ENCODE measurements at regions not wholly inside any gene's neighbourhood (a gene's known extent, or its start where the extent isn't known, plus 50 kb on each side); places are given as distances from the start of the nearest gene placed in this dataset.

DNA sequence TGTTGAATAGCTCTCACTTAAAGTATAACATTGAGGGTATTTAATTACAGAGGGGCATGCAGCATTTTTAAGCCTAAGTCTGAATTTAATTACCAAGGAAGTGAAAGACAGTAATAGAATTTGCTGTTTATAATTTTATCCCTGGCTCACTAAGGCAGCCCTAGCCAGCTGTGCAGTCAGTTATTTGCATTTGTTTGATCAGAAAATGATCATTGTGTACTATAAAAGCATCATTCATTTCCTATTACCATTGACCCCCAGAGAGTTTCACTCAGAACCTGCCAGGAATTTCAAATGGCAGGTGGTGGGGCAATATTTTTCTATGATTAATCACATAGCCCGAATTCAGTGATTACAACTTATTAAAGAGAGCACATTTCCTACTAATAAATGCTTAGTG lies 277.1 kb upstream of the KAZN start:
- no TSS peak for BruUV-seq (replicated peaks)
- Histone ChIP-seq H3K9ac (ENCODE audit: insufficient read depth, low read depth, low read length) (no peak overlapping the region), H3K4me2 (ENCODE audit: low read depth, low read length) (no peak overlapping the region), H3K4me3 (replicated peaks in 1 of 3; ENCODE audit: insufficient read depth in 1 of 3, low read depth in 2 of 3, low read length in 3 of 3) (no peak overlapping the region), H3K27me3 (ENCODE audit: control insufficient read depth in 1 of 2, insufficient read depth in 2 of 2, low read length in 2 of 2) (peaks cover 0 to 5% of the 10 kb centered on the region in 2 experiments; a peak in 2 of 5 replicates), H3K4me1 (ENCODE audit: insufficient read depth, low read length) (no peaks in the 10 kb centered on the region), H3K27ac (ENCODE audit: extremely low read length, insufficient read depth, low read length) (no peak overlapping the region), H3K36me3 (replicated peaks in 1 of 2; ENCODE audit: control insufficient read depth in 1 of 2, insufficient read depth in 2 of 2, low read length in 2 of 2) (no peaks in the 10 kb centered on the region), H4K20me1 (ENCODE audit: insufficient read depth, low read length) (no peaks in the 10 kb centered on the region), H3K9me3 (ENCODE audit: low read length) (no peaks in the 10 kb centered on the region), H2AFZ (ENCODE audit: low read length) (no peak overlapping the region), H3K79me2 (ENCODE audit: insufficient read depth, low read length) (no peaks in the 10 kb centered on the region)
- ATAC-seq (no peak), FAIRE-seq (no peak), DNase-seq (ENCODE audit: low spot score) (no peak)
- in situ Hi-C loops (cut with HindIII; ENCODE audit: extremely low pct_ligation_motif_present, low pct_unique_long_range_greater_than_20kb) (no loop called here), intact Hi-C loops (cut with micrococcal nuclease; ENCODE audit: unreplicated experiment) (no loop called here)
- POLR2A ChIA-PET: no interaction called here
- 5% methylated on average over 1 of the region's 1 CpG for WGBS (ENCODE audit: low lambda C conversion rate)
- CTCF ChIA-PET (ENCODE audit: low intra/inter-chr PET ratio, low total read pairs): no interaction called here
- TF ChIP-seq, protein P1, sequence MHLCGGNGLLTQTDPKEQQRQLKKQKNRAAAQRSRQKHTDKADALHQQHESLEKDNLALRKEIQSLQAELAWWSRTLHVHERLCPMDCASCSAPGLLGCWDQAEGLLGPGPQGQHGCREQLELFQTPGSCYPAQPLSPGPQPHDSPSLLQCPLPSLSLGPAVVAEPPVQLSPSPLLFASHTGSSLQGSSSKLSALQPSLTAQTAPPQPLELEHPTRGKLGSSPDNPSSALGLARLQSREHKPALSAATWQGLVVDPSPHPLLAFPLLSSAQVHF (CRISPR knock-in tag; IDR thresholded peaks at IDR 0.05): no peak
- TF ChIP-seq ZNF766 (CRISPR knock-in tag; IDR thresholded peaks at IDR 0.05; ENCODE audit: borderline replicate concordance): no peak
- TF ChIP-seq TCF7L2 (IDR thresholded peaks at IDR 0.05; ENCODE audit: low read depth, low read length): no peak
- TF ChIP-seq ZNF451 (CRISPR knock-in tag; IDR thresholded peaks at IDR 0.05): no peak

- ATAC-seq: no peak
These were observed 274.8 kb upstream of the KAZN start for GRCh38 chr1:14323568-14324247.

More at GRCh38 chr1:14323568-14324247, 274.8 kb upstream of the KAZN start:
- Histone ChIP-seq H2AFZ (ENCODE audit: low read length) (no peak overlapping the region), H3K27me3 (ENCODE audit: control insufficient read depth in 1 of 2, insufficient read depth in 2 of 2, low read length in 2 of 2) (peaks cover 0 to 7% of the 10 kb centered on the region in 2 experiments; a peak in 2 of 5 replicates), H3K36me3 (replicated peaks in 1 of 2; ENCODE audit: control insufficient read depth in 1 of 2, insufficient read depth in 2 of 2, low read length in 2 of 2) (no peaks in the 10 kb centered on the region), H3K9me3 (ENCODE audit: low read length) (no peaks in the 10 kb centered on the region), H3K4me2 (ENCODE audit: low read depth, low read length) (no peak overlapping the region), H3K27ac (ENCODE audit: extremely low read length, insufficient read depth, low read length) (no peak overlapping the region), H3K4me1 (ENCODE audit: insufficient read depth, low read length) (no peaks in the 10 kb centered on the region), H4K20me1 (ENCODE audit: insufficient read depth, low read length) (no peaks in the 10 kb centered on the region), H3K9ac (ENCODE audit: insufficient read depth, low read depth, low read length) (no peak overlapping the region), H3K4me3 (replicated peaks in 1 of 3; ENCODE audit: insufficient read depth in 1 of 3, low read depth in 2 of 3, low read length in 3 of 3) (no peak overlapping the region), H3K79me2 (ENCODE audit: insufficient read depth, low read length) (no peaks in the 10 kb centered on the region)
- ChIA-PET CTCF (ENCODE audit: low intra/inter-chr PET ratio, low total read pairs) (no interaction called here), POLR2A (no interaction called here)
- TF ChIP-seq SMAD3 (CRISPR knock-in tag; IDR thresholded peaks at IDR 0.05) (no peak), PITX1 (CRISPR knock-in tag; IDR thresholded peaks at IDR 0.05) (no peak), ZNF207 (IDR thresholded peaks at IDR 0.05; ENCODE audit: borderline replicate concordance) (no peak), FOXK2 (IDR thresholded peaks at IDR 0.05) (no peak), HNRNPH1 (optimal IDR thresholded peaks at IDR 0.05; ENCODE audit: low read depth, low read length) (no peak), ZUFSP (CRISPR knock-in tag; IDR thresholded peaks at IDR 0.05; ENCODE audit: borderline replicate concordance) (no peak), KDM5A (IDR thresholded peaks at IDR 0.05; ENCODE audit: borderline replicate concordance, low read length) (no peak), ZIK1 (CRISPR knock-in tag; IDR thresholded peaks at IDR 0.05; ENCODE audit: borderline replicate concordance, low read depth) (no peak), MTF1 (CRISPR knock-in tag; IDR thresholded peaks at IDR 0.05) (no peak)
- TF ChIP-seq, protein P2, sequence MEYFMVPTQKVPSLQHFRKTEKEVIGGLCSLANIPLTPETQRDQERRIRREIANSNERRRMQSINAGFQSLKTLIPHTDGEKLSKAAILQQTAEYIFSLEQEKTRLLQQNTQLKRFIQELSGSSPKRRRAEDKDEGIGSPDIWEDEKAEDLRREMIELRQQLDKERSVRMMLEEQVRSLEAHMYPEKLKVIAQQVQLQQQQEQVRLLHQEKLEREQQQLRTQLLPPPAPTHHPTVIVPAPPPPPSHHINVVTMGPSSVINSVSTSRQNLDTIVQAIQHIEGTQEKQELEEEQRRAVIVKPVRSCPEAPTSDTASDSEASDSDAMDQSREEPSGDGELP (IDR thresholded peaks at IDR 0.05; ENCODE audit: borderline replicate concordance, low read depth): no peak
- intact Hi-C loops (cut with micrococcal nuclease; ENCODE audit: unreplicated experiment) (no loop called here), in situ Hi-C loops (cut with HindIII; ENCODE audit: extremely low pct_ligation_motif_present, low pct_unique_long_range_greater_than_20kb) (no loop called here)
- BruUV-seq (replicated peaks): no TSS peak
- DNase-seq (ENCODE audit: low spot score) (no peak), FAIRE-seq (no peak)
- WGBS (ENCODE audit: low lambda C conversion rate): 0% methylated on average over 2 of the region's 2 CpGs
